SK-N-SH (cell line): ENCODE measurements at regions not wholly inside any gene's neighbourhood (a gene's known extent, or its start where the extent isn't known, plus 50 kb on each side); places are given as distances from the start of the nearest gene placed in this dataset.

ENCODE experiments used
- CTCF ChIA-PET: fragments of 300-600, 350-600 bp; formaldehyde crosslinking; extraction: SDS; loops from one replicate; lab custom pipeline; 2021; lab: Yijun Ruan, JAX
- POLR2A ChIA-PET: fragments of 350-600 bp; sonication (Branson Sonifier 250); formaldehyde crosslinking; extraction: SDS; loops from one replicate; lab custom pipeline; 2020; ENCODE audit warnings: antibody characterized with exemption, inconsistent platforms; lab: Yijun Ruan, JAX
- DNase-seq: peaks from one replicate; pipeline ENCODE4 v3.0.0; 2012
- H2AFZ ChIP-seq: fragments of 200-600 bp; sonication (generic); 2 replicates; pipeline ENCODE4 v1.8.1; 2016; ENCODE audit warnings: antibody characterized with exemption, mild to moderate bottlenecking, low read depth
- H3F3A ChIP-seq: fragments of 200-600 bp; sonication (generic); replicated peaks from 2 replicates; pipeline ENCODE3; 2016; ENCODE audit warnings: antibody characterized with exemption, mild to moderate bottlenecking; ENCODE audit not compliant: insufficient read depth
- H3K27ac ChIP-seq, 2 experiments: fragments of 200-500 bp in 1 of 2; fragments of 200-600 bp in 1 of 2; sonication (Bioruptor generic) in 1 of 2; sonication (generic), shearing (Covaris generic) in 1 of 2; 2 replicates each; pipeline versions ENCODE4 v1.5.1 to v1.6.1; 2014 to 2016; ENCODE audit warnings: low read depth in 2 of 2, inconsistent platforms in 1 of 2, low read length in 1 of 2, mild to moderate bottlenecking in 1 of 2, mixed read lengths in 1 of 2
- H3K27me3 ChIP-seq: fragments of 200-600 bp; sonication (generic), shearing (Covaris generic); 2 replicates; pipeline ENCODE4 v1.6.1; 2016; ENCODE audit warnings: mixed run types; ENCODE audit not compliant: insufficient read depth
- H3K36me3 ChIP-seq, 2 experiments: fragments of 200-500 bp in 1 of 2; fragments of 200-600 bp in 1 of 2; sonication (Bioruptor generic) in 1 of 2; sonication (generic) in 1 of 2; replicated peaks in 1 of 2; 2 replicates each; pipeline versions ENCODE3 to v1.5.1; 2014 to 2016; ENCODE audit warnings: low read length in 1 of 2, mild to moderate bottlenecking in 1 of 2; ENCODE audit not compliant: insufficient read depth in 2 of 2, control insufficient read depth in 1 of 2
- H3K4me1 ChIP-seq, 2 experiments: fragments of 200-500 bp in 1 of 2; fragments of 200-600 bp in 1 of 2; sonication (Bioruptor generic) in 1 of 2; sonication (generic), shearing (Covaris generic) in 1 of 2; 2 replicates each; pipeline versions ENCODE4 v1.5.1 to v1.6.1; 2014 to 2016; ENCODE audit warnings: low read depth in 1 of 2, low read length in 1 of 2, mixed run types in 1 of 2; ENCODE audit not compliant: insufficient read depth in 2 of 2, control insufficient read depth in 1 of 2
- H3K4me2 ChIP-seq: fragments of 200-600 bp; sonication (generic), shearing (Covaris generic); 2 replicates; pipeline ENCODE4 v1.6.1; 2017; ENCODE audit warnings: mixed run types
- H3K4me3 ChIP-seq, 2 experiments: fragments of 200-500 bp in 1 of 2; fragments of 200-600 bp in 1 of 2; sonication (Bioruptor generic) in 1 of 2; sonication (generic), shearing (Covaris generic) in 1 of 2; 2 replicates each; pipeline versions ENCODE4 v1.5.1 to v1.8.1; 2014 to 2016; ENCODE audit warnings: low read depth in 2 of 2, inconsistent platforms in 1 of 2, low read length in 1 of 2, mild to moderate bottlenecking in 1 of 2, mixed read lengths in 1 of 2, moderate library complexity in 1 of 2
- H3K79me2 ChIP-seq: fragments of 200-600 bp; sonication (generic); 2 replicates; pipeline ENCODE4 v1.8.1; 2017; ENCODE audit warnings: mild to moderate bottlenecking; ENCODE audit not compliant: insufficient read depth
- H3K9ac ChIP-seq: fragments of 200-600 bp; sonication (generic); 2 replicates; pipeline ENCODE4 v1.6.1; 2017; ENCODE audit warnings: mixed run types
- H3K9me2 ChIP-seq: fragments of 200-600 bp; sonication (generic); 2 replicates; pipeline ENCODE4 v1.6.1; 2017; ENCODE audit warnings: mixed run types
- H3K9me3 ChIP-seq: fragments of 200-600 bp; sonication (generic); 2 replicates; pipeline ENCODE4 v1.6.1; 2017; ENCODE audit warnings: mixed run types, mild to moderate bottlenecking, moderate library complexity
- H4K20me1 ChIP-seq: fragments of 200-600 bp; sonication (generic); 2 replicates; pipeline ENCODE4 v1.6.1; 2017; ENCODE audit warnings: mild to moderate bottlenecking, mixed run types; ENCODE audit not compliant: insufficient read depth
- CHD2 ChIP-seq: fragments of 150-350 bp; IDR thresholded peaks from 2 replicates; pipeline ENCODE4 v1.6.1; 2018; ENCODE audit warnings: low read length; ENCODE audit not compliant: partially characterized antibody
- ELF1 ChIP-seq: IDR thresholded peaks from 2 replicates; pipeline ENCODE4 v1.4.0; 2012
- FOXJ3 ChIP-seq: sonication (generic); formaldehyde crosslinking; IDR thresholded peaks from 2 replicates; pipeline ENCODE4 v1.5.1; 2020; ENCODE audit warnings: mild to moderate bottlenecking, missing genetic modification reagents
- FOXM1 ChIP-seq: IDR thresholded peaks from 2 replicates; pipeline ENCODE4 v1.4.0; 2012; ENCODE audit warnings: low read depth, mild to moderate bottlenecking
- GABPA ChIP-seq: IDR thresholded peaks from 2 replicates; pipeline ENCODE4 v1.4.0; 2012; ENCODE audit warnings: low read depth, mild to moderate bottlenecking
- GATA2 ChIP-seq: sonication (generic); formaldehyde crosslinking; IDR thresholded peaks from 2 replicates; pipeline ENCODE4 v1.5.0; 2020; ENCODE audit warnings: mild to moderate bottlenecking, missing genetic modification reagents
- JUND ChIP-seq: IDR thresholded peaks from 2 replicates; pipeline ENCODE4 v1.4.0; 2012
- MEF2A ChIP-seq: IDR thresholded peaks from 2 replicates; pipeline ENCODE4 v1.4.0; 2012; ENCODE audit warnings: low read depth, borderline replicate concordance
- NRF1 ChIP-seq: IDR thresholded peaks from 2 replicates; pipeline ENCODE4 v1.6.1; 2012; ENCODE audit warnings: low read depth, mild to moderate bottlenecking, low read length
- POLR2AphosphoS5 ChIP-seq: IDR thresholded peaks from 2 replicates; pipeline ENCODE4 v1.6.1; 2012; ENCODE audit warnings: low read depth, low read length
- RAD21 ChIP-seq: IDR thresholded peaks from 2 replicates; pipeline ENCODE4 v1.6.1; 2012; ENCODE audit warnings: mild to moderate bottlenecking, low read length
- RFX5 ChIP-seq: IDR thresholded peaks from 2 replicates; pipeline ENCODE4 v1.6.1; 2012; ENCODE audit warnings: mild to moderate bottlenecking, improper control_type of control experiment, low read length
- RXRA ChIP-seq: IDR thresholded peaks from 2 replicates; pipeline ENCODE4 v1.4.0; 2012; ENCODE audit warnings: low read depth, mild to moderate bottlenecking, borderline replicate concordance
- TAF1 ChIP-seq: IDR thresholded peaks from 2 replicates; pipeline ENCODE4 v1.6.1; 2012; ENCODE audit warnings: low read depth, mild to moderate bottlenecking, low read length, moderate library complexity, borderline replicate concordance
- TCF12 ChIP-seq: IDR thresholded peaks from 2 replicates; pipeline ENCODE4 v1.4.0; 2012
- TEAD4 ChIP-seq: IDR thresholded peaks from 2 replicates; pipeline ENCODE4 v1.4.0; 2012; ENCODE audit warnings: mild to moderate bottlenecking, borderline replicate concordance; ENCODE audit not compliant: insufficient read depth
- WGBS: methylation state at CpG from one replicate; pipeline ENCODE4 v1.1.6; 2017; ENCODE audit warnings: low lambda C conversion rate; 5-methylcytosine and 5-hydroxymethylcytosine counted together
- TF ChIP-seq, protein P1 (sequence below): IDR thresholded peaks from 2 replicates; pipeline ENCODE4 v1.4.0; 2012; ENCODE audit warnings: low read depth
- TF ChIP-seq, protein P2 (sequence below): fragments of 150-350 bp; IDR thresholded peaks from 2 replicates; pipeline ENCODE4 v1.6.1; 2016; ENCODE audit warnings: mild to moderate bottlenecking, low read depth, low read length
- TF ChIP-seq, protein P3 (sequence below): IDR thresholded peaks from 2 replicates; pipeline ENCODE4 v1.4.0; 2012; ENCODE audit warnings: low read depth, borderline replicate concordance
- TF ChIP-seq, protein P4 (sequence below): IDR thresholded peaks from 2 replicates; pipeline ENCODE4; 2012

DNA sequence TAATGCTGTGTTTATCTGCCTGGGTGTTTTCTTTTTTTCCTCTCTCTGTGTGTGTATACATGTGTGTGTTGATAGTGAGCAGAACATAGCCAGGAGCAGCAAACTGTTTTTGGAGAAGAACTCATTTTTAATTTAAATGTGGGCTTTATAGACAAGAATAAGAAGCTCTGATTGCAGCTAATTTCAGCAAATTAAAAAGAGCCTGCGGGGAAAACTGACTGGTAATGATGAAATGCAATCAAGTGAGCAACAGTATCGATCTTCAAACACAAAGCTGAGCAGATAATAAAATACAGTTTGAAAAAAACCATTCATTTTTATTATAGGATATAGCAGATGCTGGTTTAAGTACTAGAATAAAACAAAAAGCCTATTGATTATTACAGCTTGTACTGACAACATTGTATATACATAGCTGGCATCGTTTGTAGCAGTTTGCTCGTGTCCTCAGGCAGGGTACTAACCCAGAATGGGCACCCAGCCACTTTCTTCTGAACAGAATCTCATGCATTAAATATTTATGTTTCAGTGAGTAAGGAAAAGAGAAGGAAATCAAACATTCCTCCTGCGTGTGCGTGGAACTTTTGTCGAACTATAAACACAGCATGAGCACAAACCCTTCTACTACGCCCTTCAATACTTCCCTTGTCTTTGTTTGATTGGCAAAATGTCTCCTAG lies 73.5 kb upstream of the ZFP42 start:
- Histone ChIP-seq H3K4me1 (no peaks in the 10 kb centered on the region), H2AFZ (no peak overlapping the region), H4K20me1 (no peaks in the 10 kb centered on the region), H3K4me2 (no peak overlapping the region), H3K36me3 (no peaks in the 10 kb centered on the region), H3K4me3 (no peak overlapping the region), H3K9ac (no peak overlapping the region), H3F3A (no peaks in the 10 kb centered on the region), H3K27ac (no peak overlapping the region), H3K9me2 (no peaks in the 10 kb centered on the region), H3K79me2 (no peaks in the 10 kb centered on the region), H3K9me3 (no peaks in the 10 kb centered on the region), H3K27me3 (no peaks in the 10 kb centered on the region)
- TF ChIP-seq MEF2A (no peak), TEAD4 (no peak), JUND (no peak), NRF1 (no peak), CHD2 (no peak), TAF1 (no peak), RXRA (no peak), POLR2AphosphoS5 (no peak), TCF12 (no peak), FOXJ3 (CRISPR knock-in tag) (no peak), GABPA (no peak), GATA2 (CRISPR knock-in tag) (no peak), RFX5 (no peak), RAD21 (no peak), ELF1 (no peak), FOXM1 (no peak)
- TF ChIP-seq, protein P1, sequence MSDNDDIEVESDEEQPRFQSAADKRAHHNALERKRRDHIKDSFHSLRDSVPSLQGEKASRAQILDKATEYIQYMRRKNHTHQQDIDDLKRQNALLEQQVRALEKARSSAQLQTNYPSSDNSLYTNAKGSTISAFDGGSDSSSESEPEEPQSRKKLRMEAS = no peak
- TF ChIP-seq, protein P2, sequence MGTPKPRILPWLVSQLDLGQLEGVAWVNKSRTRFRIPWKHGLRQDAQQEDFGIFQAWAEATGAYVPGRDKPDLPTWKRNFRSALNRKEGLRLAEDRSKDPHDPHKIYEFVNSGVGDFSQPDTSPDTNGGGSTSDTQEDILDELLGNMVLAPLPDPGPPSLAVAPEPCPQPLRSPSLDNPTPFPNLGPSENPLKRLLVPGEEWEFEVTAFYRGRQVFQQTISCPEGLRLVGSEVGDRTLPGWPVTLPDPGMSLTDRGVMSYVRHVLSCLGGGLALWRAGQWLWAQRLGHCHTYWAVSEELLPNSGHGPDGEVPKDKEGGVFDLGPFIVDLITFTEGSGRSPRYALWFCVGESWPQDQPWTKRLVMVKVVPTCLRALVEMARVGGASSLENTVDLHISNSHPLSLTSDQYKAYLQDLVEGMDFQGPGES = no peak
- TF ChIP-seq, protein P3, sequence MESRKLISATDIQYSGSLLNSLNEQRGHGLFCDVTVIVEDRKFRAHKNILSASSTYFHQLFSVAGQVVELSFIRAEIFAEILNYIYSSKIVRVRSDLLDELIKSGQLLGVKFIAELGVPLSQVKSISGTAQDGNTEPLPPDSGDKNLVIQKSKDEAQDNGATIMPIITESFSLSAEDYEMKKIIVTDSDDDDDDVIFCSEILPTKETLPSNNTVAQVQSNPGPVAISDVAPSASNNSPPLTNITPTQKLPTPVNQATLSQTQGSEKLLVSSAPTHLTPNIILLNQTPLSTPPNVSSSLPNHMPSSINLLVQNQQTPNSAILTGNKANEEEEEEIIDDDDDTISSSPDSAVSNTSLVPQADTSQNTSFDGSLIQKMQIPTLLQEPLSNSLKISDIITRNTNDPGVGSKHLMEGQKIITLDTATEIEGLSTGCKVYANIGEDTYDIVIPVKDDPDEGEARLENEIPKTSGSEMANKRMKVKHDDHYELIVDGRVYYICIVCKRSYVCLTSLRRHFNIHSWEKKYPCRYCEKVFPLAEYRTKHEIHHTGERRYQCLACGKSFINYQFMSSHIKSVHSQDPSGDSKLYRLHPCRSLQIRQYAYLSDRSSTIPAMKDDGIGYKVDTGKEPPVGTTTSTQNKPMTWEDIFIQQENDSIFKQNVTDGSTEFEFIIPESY = no peak
- TF ChIP-seq, protein P4, sequence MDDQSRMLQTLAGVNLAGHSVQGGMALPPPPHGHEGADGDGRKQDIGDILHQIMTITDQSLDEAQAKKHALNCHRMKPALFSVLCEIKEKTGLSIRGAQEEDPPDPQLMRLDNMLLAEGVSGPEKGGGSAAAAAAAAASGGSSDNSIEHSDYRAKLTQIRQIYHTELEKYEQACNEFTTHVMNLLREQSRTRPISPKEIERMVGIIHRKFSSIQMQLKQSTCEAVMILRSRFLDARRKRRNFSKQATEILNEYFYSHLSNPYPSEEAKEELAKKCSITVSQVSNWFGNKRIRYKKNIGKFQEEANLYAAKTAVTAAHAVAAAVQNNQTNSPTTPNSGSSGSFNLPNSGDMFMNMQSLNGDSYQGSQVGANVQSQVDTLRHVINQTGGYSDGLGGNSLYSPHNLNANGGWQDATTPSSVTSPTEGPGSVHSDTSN = no peak
- ChIA-PET CTCF (no interaction called here), POLR2A (no interaction called here)
- no peak for DNase-seq
- 32% methylated on average over 8 of the region's 8 CpGs for WGBS
